ENCODE measurements at regions not wholly inside any gene's neighbourhood (a gene's known extent, or its start where the extent isn't known, plus 50 kb on each side); places are given as distances from the start of the nearest gene placed in this dataset.

DNA sequence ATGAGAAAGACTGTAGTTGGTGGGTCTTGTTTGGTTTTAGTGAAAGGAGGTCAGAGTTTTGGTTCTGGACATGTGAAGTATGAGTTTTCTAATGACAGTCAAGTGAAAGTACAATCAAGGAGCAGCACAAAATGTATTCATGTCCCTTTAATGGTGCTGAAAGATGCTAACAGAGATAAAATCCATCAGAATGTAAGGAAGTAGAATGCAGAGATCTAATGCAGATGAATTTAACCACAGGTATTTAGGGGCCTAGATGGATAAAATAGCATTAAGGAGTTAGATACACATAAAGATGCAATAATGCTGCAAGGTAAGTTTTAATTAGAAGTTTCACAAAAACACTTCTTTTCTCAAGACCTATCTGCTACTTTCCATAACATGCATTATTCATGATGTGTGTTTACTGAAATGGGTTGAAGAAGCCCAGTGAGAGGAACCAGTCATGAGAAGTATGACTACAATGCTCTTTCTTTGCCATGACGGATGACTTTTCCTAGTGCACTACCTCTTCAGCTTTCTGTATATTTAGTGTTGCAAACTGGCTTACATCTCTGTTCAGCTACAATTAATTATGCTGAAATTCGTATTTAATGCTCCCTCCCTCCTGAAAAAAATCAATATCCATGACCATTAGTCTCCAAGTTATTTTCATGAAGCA, 222.9 kb upstream of the HTR2A start:
- intact Hi-C loops (cut with DNase I), result no loop called here
- H3K36me3 ChIP-seq, result no peaks in the 10 kb centered on the region
- DNase-seq, result no peak
- WGBS, 2 donors, result 76 to 82% methylated on average over 2 of the region's 2 CpGs
- no peak overlapping the region for H3K4me3 ChIP-seq
- H3K4me1 ChIP-seq, result no peaks in the 10 kb centered on the region
- no peak for TF ChIP-seq POLR2A (IDR thresholded peaks at IDR 0.05)
- TF ChIP-seq, protein P1, sequence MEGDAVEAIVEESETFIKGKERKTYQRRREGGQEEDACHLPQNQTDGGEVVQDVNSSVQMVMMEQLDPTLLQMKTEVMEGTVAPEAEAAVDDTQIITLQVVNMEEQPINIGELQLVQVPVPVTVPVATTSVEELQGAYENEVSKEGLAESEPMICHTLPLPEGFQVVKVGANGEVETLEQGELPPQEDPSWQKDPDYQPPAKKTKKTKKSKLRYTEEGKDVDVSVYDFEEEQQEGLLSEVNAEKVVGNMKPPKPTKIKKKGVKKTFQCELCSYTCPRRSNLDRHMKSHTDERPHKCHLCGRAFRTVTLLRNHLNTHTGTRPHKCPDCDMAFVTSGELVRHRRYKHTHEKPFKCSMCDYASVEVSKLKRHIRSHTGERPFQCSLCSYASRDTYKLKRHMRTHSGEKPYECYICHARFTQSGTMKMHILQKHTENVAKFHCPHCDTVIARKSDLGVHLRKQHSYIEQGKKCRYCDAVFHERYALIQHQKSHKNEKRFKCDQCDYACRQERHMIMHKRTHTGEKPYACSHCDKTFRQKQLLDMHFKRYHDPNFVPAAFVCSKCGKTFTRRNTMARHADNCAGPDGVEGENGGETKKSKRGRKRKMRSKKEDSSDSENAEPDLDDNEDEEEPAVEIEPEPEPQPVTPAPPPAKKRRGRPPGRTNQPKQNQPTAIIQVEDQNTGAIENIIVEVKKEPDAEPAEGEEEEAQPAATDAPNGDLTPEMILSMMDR (IDR thresholded peaks at IDR 0.05), result no peak
- peaks cover 0 to 14% (median 0%) of the 10 kb centered on the region in 4 donors for H3K27me3 ChIP-seq
- no peak overlapping the region for H3K27ac ChIP-seq
- H3K9me3 ChIP-seq, result no peaks in the 10 kb centered on the region

DNA sequence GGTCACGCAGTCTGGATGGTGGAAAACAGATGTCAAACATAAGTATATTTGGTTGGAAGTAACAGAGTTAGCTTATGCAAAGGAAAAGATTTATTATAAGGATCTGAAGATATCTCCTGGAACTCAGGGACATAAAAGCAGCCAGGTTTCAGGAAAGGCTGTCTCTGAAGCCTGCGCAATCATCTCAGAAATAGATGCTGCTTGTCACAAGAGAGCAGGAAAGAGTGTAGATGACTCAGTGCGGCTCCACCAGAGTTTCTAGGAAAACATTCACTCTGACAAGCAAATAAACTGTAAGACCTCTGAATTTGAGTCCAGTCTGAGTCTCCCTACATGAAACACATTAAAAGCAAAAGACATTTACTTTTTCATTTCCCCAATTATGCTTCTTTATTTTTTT, 220.4 kb upstream of the HTR2A start:
- Histone ChIP-seq H3K9me3 (no peaks in the 10 kb centered on the region), H3K36me3 (no peaks in the 10 kb centered on the region), H3K27ac (no peak overlapping the region), H3K27me3 (peaks cover 0 to 22% (median 0%) of the 10 kb centered on the region in 4 donors), H3K4me3 (no peak overlapping the region), H3K4me1 (no peaks in the 10 kb centered on the region)
- no peak for DNase-seq
- intact Hi-C loops (cut with DNase I), result no loop called here
- WGBS, 2 donors, result 73 to 81% methylated on average over 3 of the region's 3 CpGs
- TF ChIP-seq, protein P1 (IDR thresholded peaks at IDR 0.05), result no peak

DNA sequence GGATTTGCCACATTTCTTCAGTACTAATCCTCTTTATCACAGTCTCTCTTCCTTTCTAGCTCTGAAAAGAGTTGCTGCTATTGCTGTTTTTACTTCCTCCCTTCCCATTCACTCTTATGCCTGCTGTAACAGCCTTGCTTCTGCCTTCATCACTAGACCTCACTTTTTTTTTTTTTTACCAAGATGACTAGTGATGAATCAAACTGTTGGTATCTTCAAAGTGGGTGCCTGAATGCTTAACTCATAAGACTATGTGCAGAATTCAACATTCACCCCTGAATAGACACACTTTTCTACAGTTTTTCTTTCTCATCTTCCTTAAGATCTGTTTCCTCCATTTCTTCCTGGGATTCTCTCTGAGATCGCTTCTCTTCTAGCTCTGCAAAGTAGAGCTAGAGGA, 217.2 kb upstream of the HTR2A start:
- TF ChIP-seq POLR2A (IDR thresholded peaks at IDR 0.05), result no peak
- DNase-seq, result no peak
- H3K9me3 ChIP-seq, result no peaks in the 10 kb centered on the region
- H3K36me3 ChIP-seq, result no peaks in the 10 kb centered on the region
- H3K4me1 ChIP-seq, result peaks cover 0 to 21% (median 0%) of the 10 kb centered on the region in 3 donors
- H3K27me3 ChIP-seq, result peaks cover 0 to 21% (median 0%) of the 10 kb centered on the region in 4 donors
- 77 to 87% methylated on average over 1 of the region's 1 CpG for WGBS, 2 donors
- H3K27ac ChIP-seq, result no peak overlapping the region
- intact Hi-C loops (cut with DNase I), result no loop called here
- H3K4me3 ChIP-seq, result no peak overlapping the region

DNA sequence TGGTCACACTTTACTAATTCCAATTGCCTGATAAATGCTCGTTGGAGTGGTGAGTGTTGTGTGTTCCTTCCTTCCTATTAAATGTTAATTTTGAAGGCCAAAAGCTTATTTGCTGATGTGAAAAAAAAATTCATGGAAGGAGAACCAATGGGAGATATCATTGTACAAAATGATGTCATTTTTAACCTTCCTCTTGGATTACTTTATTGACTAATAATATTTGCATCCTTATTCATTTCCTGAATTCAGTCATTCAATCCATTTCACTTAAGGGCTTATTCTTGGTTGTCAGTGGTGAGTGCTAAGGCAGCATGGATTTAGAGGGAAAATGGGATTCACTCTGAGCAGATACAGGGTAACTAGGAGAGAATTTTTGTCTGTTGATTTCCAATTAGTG, 216.0 kb upstream of the HTR2A start:
- Histone ChIP-seq H3K4me3 (no peak overlapping the region), H3K36me3 (no peaks in the 10 kb centered on the region), H3K27me3 (peaks cover 0 to 11% (median 0%) of the 10 kb centered on the region in 4 donors), H3K27ac (no peak overlapping the region), H3K9me3 (no peaks in the 10 kb centered on the region), H3K4me1 (peaks cover 0 to 25% (median 0%) of the 10 kb centered on the region in 3 donors)
- TF ChIP-seq, protein P1 (IDR thresholded peaks at IDR 0.05), result no peak
- TF ChIP-seq POLR2A (IDR thresholded peaks at IDR 0.05), result no peak
- 60 to 83% methylated on average over 1 of the region's 1 CpG for WGBS, 2 donors
- intact Hi-C loops (cut with DNase I), result no loop called here
- DNase-seq, result no peak

DNA sequence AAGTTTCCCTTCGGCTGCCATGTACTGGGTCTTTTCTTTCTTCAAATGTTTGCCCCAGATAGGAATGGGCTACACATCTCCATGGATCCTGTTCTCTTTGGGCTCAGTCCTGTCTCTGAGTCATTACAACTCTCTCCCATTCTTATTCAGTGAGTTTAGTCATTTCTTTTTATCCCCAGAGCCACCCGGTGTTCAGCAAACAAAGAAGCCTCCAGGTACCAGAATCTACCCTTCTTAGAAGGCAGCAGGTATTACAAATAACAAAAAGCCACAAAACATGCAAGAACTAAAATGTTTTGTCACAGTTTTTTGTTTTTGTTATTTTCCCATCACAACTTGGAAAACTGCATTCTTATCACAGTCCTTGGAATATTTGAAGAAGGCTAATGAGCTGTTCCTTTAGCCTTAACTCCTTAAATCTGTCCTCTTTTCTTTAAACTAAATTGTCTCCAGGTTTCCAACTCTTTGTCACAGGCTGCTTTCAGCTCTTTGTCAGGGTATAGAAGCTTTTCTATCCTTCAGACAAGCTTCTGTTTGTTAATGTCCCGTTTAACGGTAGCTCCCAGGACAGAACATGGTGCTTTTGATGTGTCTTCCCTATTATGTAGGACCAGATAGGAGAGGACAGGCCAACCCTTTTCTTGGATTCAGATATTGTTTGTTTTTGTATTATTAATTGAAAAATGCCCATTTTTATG, 215.5 kb upstream of the HTR2A start:
- peaks cover 0 to 9% (median 0%) of the 10 kb centered on the region in 4 donors for H3K27me3 ChIP-seq
- no peaks in the 10 kb centered on the region for H3K9me3 ChIP-seq
- 65 to 77% methylated on average over 4 of the region's 4 CpGs for WGBS, 2 donors
- intact Hi-C loops (cut with DNase I), result no loop called here
- H3K4me1 ChIP-seq, result peaks cover 0 to 25% (median 0%) of the 10 kb centered on the region in 3 donors
- H3K36me3 ChIP-seq, result no peaks in the 10 kb centered on the region
- TF ChIP-seq, protein P1 (IDR thresholded peaks at IDR 0.05), result no peak
- TF ChIP-seq POLR2A (IDR thresholded peaks at IDR 0.05), result no peak
- no peak for DNase-seq
- H3K27ac ChIP-seq, result no peak overlapping the region
- H3K4me3 ChIP-seq, result no peak overlapping the region
